ENCODE measurements at regions not wholly inside any gene's neighbourhood (a gene's known extent, or its start where the extent isn't known, plus 50 kb on each side); places are given as distances from the start of the nearest gene placed in this dataset.

DNA sequence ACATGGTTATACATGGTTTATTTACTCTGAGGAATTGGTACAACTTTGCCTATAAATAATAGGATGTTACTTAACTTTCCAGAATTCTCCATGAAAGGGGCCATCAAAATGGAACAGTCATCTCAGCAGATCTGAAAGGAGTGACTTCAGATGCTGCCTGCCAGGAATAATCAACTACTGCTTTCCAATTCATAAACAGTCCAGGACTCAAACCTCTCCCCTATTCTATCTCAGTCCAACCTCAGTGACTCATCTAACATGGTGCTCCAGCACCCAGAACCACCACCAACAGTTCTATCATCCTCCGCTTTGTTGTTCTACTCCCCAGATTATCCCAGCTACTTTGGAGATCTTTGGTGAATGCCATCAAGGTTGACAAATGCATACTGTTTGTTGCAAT is 221.5 kb upstream of the MPDZ start:
- H3K4me3 ChIP-seq (ENCODE audit: low read depth, low read length, poor library complexity, severe bottlenecking), result no peak overlapping the region
- peaks cover 3% of the 10 kb centered on the region for H3K27me3 ChIP-seq (replicated peaks; ENCODE audit: insufficient read depth, low read depth, low read length, poor library complexity)
- no peak overlapping the region for H3K27ac ChIP-seq (ENCODE audit: low read depth, low read length, poor library complexity, severe bottlenecking)
- no peak for DNase-seq (ENCODE audit: low spot score)
- ChIA-PET POLR2A (ENCODE audit: low non-redundant PET) (no interaction called here), CTCF (no interaction called here)
- no TSS peak for BruUV-seq (replicated peaks)
- no peaks in the 10 kb centered on the region for H3K4me1 ChIP-seq (ENCODE audit: insufficient read depth, low read length, poor library complexity, severe bottlenecking)
- TF ChIP-seq EZH2 (IDR thresholded peaks at IDR 0.05; ENCODE audit: borderline replicate concordance, low read depth, low read length, poor library complexity, severe bottlenecking), result no peak
- TF ChIP-seq, protein P1, sequence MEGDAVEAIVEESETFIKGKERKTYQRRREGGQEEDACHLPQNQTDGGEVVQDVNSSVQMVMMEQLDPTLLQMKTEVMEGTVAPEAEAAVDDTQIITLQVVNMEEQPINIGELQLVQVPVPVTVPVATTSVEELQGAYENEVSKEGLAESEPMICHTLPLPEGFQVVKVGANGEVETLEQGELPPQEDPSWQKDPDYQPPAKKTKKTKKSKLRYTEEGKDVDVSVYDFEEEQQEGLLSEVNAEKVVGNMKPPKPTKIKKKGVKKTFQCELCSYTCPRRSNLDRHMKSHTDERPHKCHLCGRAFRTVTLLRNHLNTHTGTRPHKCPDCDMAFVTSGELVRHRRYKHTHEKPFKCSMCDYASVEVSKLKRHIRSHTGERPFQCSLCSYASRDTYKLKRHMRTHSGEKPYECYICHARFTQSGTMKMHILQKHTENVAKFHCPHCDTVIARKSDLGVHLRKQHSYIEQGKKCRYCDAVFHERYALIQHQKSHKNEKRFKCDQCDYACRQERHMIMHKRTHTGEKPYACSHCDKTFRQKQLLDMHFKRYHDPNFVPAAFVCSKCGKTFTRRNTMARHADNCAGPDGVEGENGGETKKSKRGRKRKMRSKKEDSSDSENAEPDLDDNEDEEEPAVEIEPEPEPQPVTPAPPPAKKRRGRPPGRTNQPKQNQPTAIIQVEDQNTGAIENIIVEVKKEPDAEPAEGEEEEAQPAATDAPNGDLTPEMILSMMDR (conservative IDR thresholded peaks at IDR 0.05; ENCODE audit: low read depth, low read length), result no peak
- intact Hi-C loops (cut with micrococcal nuclease; ENCODE audit: unreplicated experiment), result no loop called here
- H3K9me3 ChIP-seq (ENCODE audit: low read depth, low read length, poor library complexity, severe bottlenecking), result no peaks in the 10 kb centered on the region
- no peaks in the 10 kb centered on the region for H3K36me3 ChIP-seq (ENCODE audit: insufficient read depth, low read length, poor library complexity, severe bottlenecking)

GRCh38 chr9:13500034-13500433 is 220.5 kb upstream of the MPDZ start:
- CTCF ChIA-PET, result no interaction called here

GRCh38 chr9:13493697-13494096 is 214.2 kb upstream of the MPDZ start:
- Histone ChIP-seq H3K9me3 (ENCODE audit: low read depth, low read length, poor library complexity, severe bottlenecking) (no peaks in the 10 kb centered on the region), H3K27ac (ENCODE audit: low read depth, low read length, poor library complexity, severe bottlenecking) (no peak overlapping the region), H3K36me3 (ENCODE audit: insufficient read depth, low read length, poor library complexity, severe bottlenecking) (no peaks in the 10 kb centered on the region), H3K4me1 (ENCODE audit: insufficient read depth, low read length, poor library complexity, severe bottlenecking) (no peaks in the 10 kb centered on the region), H3K4me3 (ENCODE audit: low read depth, low read length, poor library complexity, severe bottlenecking) (no peak overlapping the region), H3K27me3 (replicated peaks; ENCODE audit: insufficient read depth, low read depth, low read length, poor library complexity) (peaks cover 12% of the 10 kb centered on the region)
- no TSS peak for BruUV-seq (replicated peaks)
- no peak for TF ChIP-seq EZH2 (IDR thresholded peaks at IDR 0.05; ENCODE audit: borderline replicate concordance, low read depth, low read length, poor library complexity, severe bottlenecking)
- TF ChIP-seq, protein P1 (conservative IDR thresholded peaks at IDR 0.05; ENCODE audit: low read depth, low read length), result no peak
- ChIA-PET CTCF (no interaction called here), POLR2A (ENCODE audit: low non-redundant PET) (no interaction called here)
- intact Hi-C loops (cut with micrococcal nuclease; ENCODE audit: unreplicated experiment), result no loop called here
- no peak for DNase-seq (ENCODE audit: low spot score)

More at GRCh38 chr9:13500034-13500433, 220.5 kb upstream of the MPDZ start:
- BruUV-seq (replicated peaks), result no TSS peak
- DNase-seq (ENCODE audit: low spot score), result no peak
- TF ChIP-seq, protein P1 (conservative IDR thresholded peaks at IDR 0.05; ENCODE audit: low read depth, low read length), result no peak
- intact Hi-C loops (cut with micrococcal nuclease; ENCODE audit: unreplicated experiment), result no loop called here
- peaks cover 6% of the 10 kb centered on the region for H3K27me3 ChIP-seq (replicated peaks; ENCODE audit: insufficient read depth, low read depth, low read length, poor library complexity)
- no peaks in the 10 kb centered on the region for H3K9me3 ChIP-seq (ENCODE audit: low read depth, low read length, poor library complexity, severe bottlenecking)
- no peak overlapping the region for H3K27ac ChIP-seq (ENCODE audit: low read depth, low read length, poor library complexity, severe bottlenecking)
- H3K4me1 ChIP-seq (ENCODE audit: insufficient read depth, low read length, poor library complexity, severe bottlenecking), result no peaks in the 10 kb centered on the region
- H3K36me3 ChIP-seq (ENCODE audit: insufficient read depth, low read length, poor library complexity, severe bottlenecking), result no peaks in the 10 kb centered on the region
- no peak overlapping the region for H3K4me3 ChIP-seq (ENCODE audit: low read depth, low read length, poor library complexity, severe bottlenecking)
- POLR2A ChIA-PET (ENCODE audit: low non-redundant PET), result no interaction called here

Data from A673 (cell line).